Panc1 (cell line): ENCODE measurements at regions not wholly inside any gene's neighbourhood (a gene's known extent, or its start where the extent isn't known, plus 50 kb on each side); places are given as distances from the start of the nearest gene placed in this dataset.
"Not testable (repeated sequence)": the region's sequence is repeated elsewhere in the genome, so short reads cannot be mapped to it uniquely, and the experiment has no call there.

ENCODE experiments used
- ATAC-seq: fragments of 200-7000 bp; cut with Tn5 transposase; 2 replicates; pipeline ENCODE4 v1.9.1; 2020; ENCODE audit warnings: mild to moderate bottlenecking, moderate library complexity
- BruUV-seq: library from RNA; stranded (reverse); fragments of 400-500 nt; replicated peaks from 2 replicates; lab custom pipeline; 2021; lab: Mats Ljungman, UMichigan
- CTCF ChIA-PET: fragments of 300-600 bp; sonication (Branson Sonifier 250); formaldehyde crosslinking; loops from one replicate; lab custom pipeline; 2022; ENCODE audit warnings: antibody characterized with exemption; lab: Charles Lee
- POLR2A ChIA-PET: fragments of 300-600 bp; sonication (Branson Sonifier 250); formaldehyde crosslinking; loops from one replicate; lab custom pipeline; 2022; ENCODE audit warnings: antibody characterized with exemption; lab: Charles Lee
- DNase-seq: peaks from one replicate; pipeline ENCODE4 v3.0.0-alpha.2; 2010; ENCODE audit warnings: low read depth, low spot score
- H3K27ac ChIP-seq: 2 replicates; pipeline ENCODE4 v1.5.1; 2011; ENCODE audit warnings: mild to moderate bottlenecking, low read length, inconsistent platforms
- H3K27me3 ChIP-seq: fragments of 200-500 bp; sonication (Bioruptor generic); 2 replicates; pipeline ENCODE4 v1.6.0; 2014; ENCODE audit warnings: low read length, inconsistent platforms; ENCODE audit not compliant: control insufficient read depth, insufficient read depth
- H3K36me3 ChIP-seq: fragments of 200-500 bp; sonication (Bioruptor generic); 2 replicates; pipeline ENCODE4 v1.5.1; 2014; ENCODE audit warnings: inconsistent platforms, mild to moderate bottlenecking, low read length, moderate library complexity; ENCODE audit not compliant: control insufficient read depth, insufficient read depth
- H3K4me1 ChIP-seq: 2 replicates; pipeline ENCODE4 v1.5.1; 2011; ENCODE audit warnings: inconsistent platforms, mild to moderate bottlenecking, low read length, moderate library complexity; ENCODE audit not compliant: control insufficient read depth, insufficient read depth
- H3K4me3 ChIP-seq, 2 experiments: 2 replicates each; pipeline ENCODE4 v1.5.1; 2011 to 2012; ENCODE audit warnings: low read depth in 2 of 2, low read length in 2 of 2, mild to moderate bottlenecking in 2 of 2, inconsistent platforms in 1 of 2, moderate library complexity in 1 of 2
- H3K9me3 ChIP-seq: fragments of 200-500 bp; sonication (Bioruptor generic); 2 replicates; pipeline ENCODE4 v1.5.1; 2014; ENCODE audit warnings: low read depth, mild to moderate bottlenecking, inconsistent platforms, low read length, moderate library complexity; ENCODE audit not compliant: control insufficient read depth, insufficient read depth
- CTCF ChIP-seq: fragments of 450-650 bp; IDR thresholded peaks from 2 replicates; pipeline ENCODE4 v1.5.1; 2017; ENCODE audit warnings: mild to moderate bottlenecking
- POLR2AphosphoS5 ChIP-seq: IDR thresholded peaks from 2 replicates; pipeline ENCODE4 v1.6.1; 2012; ENCODE audit warnings: mild to moderate bottlenecking, low read depth, low read length, moderate library complexity
- REST ChIP-seq, 2 experiments: IDR thresholded peaks; 2 replicates each; pipeline ENCODE4 v1.6.1; 2011 to 2012; ENCODE audit warnings: low read depth in 2 of 2, control low read depth in 1 of 2, low read length in 1 of 2, mild to moderate bottlenecking in 1 of 2, moderate library complexity in 1 of 2; ENCODE audit not compliant: insufficient read depth in 1 of 2
- SIN3A ChIP-seq: IDR thresholded peaks from 2 replicates; pipeline ENCODE4 v1.6.1; 2012; ENCODE audit warnings: low read depth, mild to moderate bottlenecking, low read length, moderate library complexity, borderline replicate concordance; ENCODE audit not compliant: insufficient read depth
- TCF7L2 ChIP-seq: IDR thresholded peaks from 2 replicates; pipeline ENCODE4 v1.6.1; 2011; ENCODE audit warnings: mild to moderate bottlenecking, low read depth, low read length, inconsistent platforms
- in situ Hi-C: cut with HindIII; loops from 2 replicates; pipeline ENCODE4 v1.10.0; 2016; ENCODE audit warnings: low sequenced_read_pairs, low pct_unique_long_range_greater_than_20kb
- intact Hi-C: fragments of 100-400 bp; cut with micrococcal nuclease; formaldehyde crosslinking; loops from one replicate; pipeline ENCODE4 v1.10.0; 2022; ENCODE audit not compliant: unreplicated experiment

- Histone ChIP-seq H3K9me3 (no peaks in the 10 kb centered on the region), H3K36me3 (no peaks in the 10 kb centered on the region), H3K27me3 (no peaks in the 10 kb centered on the region), H3K4me3 (no peak overlapping the region), H3K4me1 (no peaks in the 10 kb centered on the region), H3K27ac (no peak overlapping the region)
- ChIA-PET CTCF (no interaction called here), POLR2A (no interaction called here)
- TF ChIP-seq CTCF (no peak), TCF7L2 (no peak), REST (IDR thresholded peaks at IDR 0.05; ENCODE audit: insufficient read depth in 1 of 2, low read depth in 2 of 2, low read length in 1 of 2) (no peak), POLR2AphosphoS5 (no peak), SIN3A (no peak)
- intact Hi-C loops (no loop called here), in situ Hi-C loops (no loop called here)
- ATAC-seq, result no peak
- no peak for DNase-seq
- no TSS peak for BruUV-seq
Observed at GRCh38 chr1:219100059-219100458, 73.6 kb upstream of the LYPLAL1 start.

GRCh38 chr1:219102466-219102865, 71.2 kb upstream of the LYPLAL1 start:
- ATAC-seq, BruUV-seq, DNase-seq, H3K36me3 ChIP-seq, intact Hi-C loops, H3K9me3 ChIP-seq, H3K27ac ChIP-seq, H3K4me1 ChIP-seq, H3K4me3 ChIP-seq, H3K27me3 ChIP-seq, POLR2A ChIA-PET, CTCF ChIA-PET, in situ Hi-C loops: not testable (repeated sequence)

GRCh38 chr1:219105893-219106292, 67.8 kb upstream of the LYPLAL1 start:
- POLR2A ChIA-PET, result no interaction called here
- no peaks in the 10 kb centered on the region for H3K36me3 ChIP-seq
- H3K4me1 ChIP-seq, result no peaks in the 10 kb centered on the region
- H3K9me3 ChIP-seq, result no peaks in the 10 kb centered on the region
- intact Hi-C loops (no loop called here), in situ Hi-C loops (no loop called here)
- BruUV-seq, result no TSS peak
- ATAC-seq, result no peak
- H3K4me3 ChIP-seq, result no peak overlapping the region
- no peaks in the 10 kb centered on the region for H3K27me3 ChIP-seq
- CTCF ChIA-PET, result no interaction called here
- DNase-seq, result no peak
- no peak overlapping the region for H3K27ac ChIP-seq
- no peak for TF ChIP-seq SIN3A
- no peak for TF ChIP-seq POLR2AphosphoS5
- TF ChIP-seq REST (IDR thresholded peaks at IDR 0.05; ENCODE audit: insufficient read depth in 1 of 2, low read depth in 2 of 2, low read length in 1 of 2), result no peak
- TF ChIP-seq TCF7L2, result no peak
- TF ChIP-seq CTCF, result no peak
